ENCODE measurements at regions not wholly inside any gene's neighbourhood (a gene's known extent, or its start where the extent isn't known, plus 50 kb on each side); places are given as distances from the start of the nearest gene placed in this dataset.

- ATAC-seq (ENCODE audit: low read depth) (no peak), DNase-seq (no peak)
- Histone ChIP-seq H3K27ac (ENCODE audit: low read length in 2 of 2) (no peak overlapping the region), H4K20me1 (ENCODE audit: control insufficient read depth, insufficient read depth, low read length, poor library complexity, severe bottlenecking) (no peaks in the 10 kb centered on the region), H3K4me1 (ENCODE audit: control insufficient read depth in 2 of 2, insufficient read depth in 2 of 2, low read length in 2 of 2) (peaks cover 3 to 9% of the 10 kb centered on the region in 2 donors), H3K4me3 (ENCODE audit: control extremely low read depth in 1 of 5, extremely low read depth in 1 of 5, insufficient read depth in 1 of 5, low read depth in 2 of 5, low read length in 4 of 5) (no peak overlapping the region), H3K36me3 (replicated peaks in 1 of 2; ENCODE audit: control extremely low read depth in 1 of 2, control insufficient read depth in 1 of 2, extremely low read depth in 1 of 2, insufficient read depth in 2 of 2, low read length in 1 of 2) (no peaks in the 10 kb centered on the region), H3K4me2 (replicated peaks; ENCODE audit: low read depth, low read length, poor library complexity, severe bottlenecking) (no peak overlapping the region), H3K9ac (ENCODE audit: low read length) (no peak overlapping the region), H3K79me2 (ENCODE audit: control insufficient read depth, insufficient read depth, low read length) (no peaks in the 10 kb centered on the region), H3K27me3 (replicated peaks in 1 of 4; ENCODE audit: control extremely low read depth in 1 of 4, control insufficient read depth in 3 of 4, insufficient read depth in 4 of 4, low read length in 3 of 4) (no peaks in the 10 kb centered on the region), H3K9me3 (ENCODE audit: control extremely low read depth in 1 of 3, control insufficient read depth in 2 of 3, insufficient read depth in 1 of 3, low read length in 2 of 3) (peaks cover 0 to 11% (median 10%) of the 10 kb centered on the region in 3 donors), H2AFZ (ENCODE audit: insufficient read depth, low read depth, low read length, poor library complexity, severe bottlenecking) (no peak overlapping the region)
- TF ChIP-seq EZH2 (IDR thresholded peaks at IDR 0.05; ENCODE audit: borderline replicate concordance, insufficient read depth, low read depth, low read length, poor library complexity, severe bottlenecking): no peak
- ChIA-PET CTCF (no interaction called here), POLR2A (no interaction called here)
- H3K9me3 Mint-ChIP-seq (ENCODE audit: insufficient read depth): no peaks in the 10 kb centered on the region
- peaks cover 12% of the 10 kb centered on the region for H3K4me1 Mint-ChIP-seq
- WGBS (ENCODE audit: insufficient coverage): 40% methylated on average over 1 of the region's 1 CpG
- H3K27me3 Mint-ChIP-seq: peaks cover 8% of the 10 kb centered on the region
- intact Hi-C loops (cut with micrococcal nuclease): no loop called here
- no peak overlapping the region for H3K27ac Mint-ChIP-seq
- no peak overlapping the region for H3K4me3 Mint-ChIP-seq
Measured at GRCh38 chr6:71410681-71411080, 122.1 kb downstream of the OGFRL1 start.

DNA sequence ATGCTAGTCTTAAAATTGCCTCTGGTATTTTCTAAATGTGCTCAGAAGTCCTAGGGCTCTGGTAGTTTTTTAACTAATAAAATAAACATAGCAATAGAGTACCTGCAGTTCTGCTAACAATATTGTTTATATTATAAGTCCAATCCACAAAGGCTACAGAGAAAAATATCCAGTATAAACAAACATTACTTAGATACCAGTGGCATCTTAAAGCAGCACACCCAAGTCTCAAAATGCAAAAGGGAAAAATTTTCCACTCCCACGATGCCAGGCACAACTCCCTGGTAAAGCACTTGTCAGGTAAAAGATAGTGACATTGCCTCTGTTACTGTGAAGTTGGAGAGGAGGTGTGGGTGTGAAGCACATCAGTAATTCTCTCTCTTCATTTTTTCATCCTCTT lies 123.3 kb downstream of the OGFRL1 start:
- no peak overlapping the region for H3K9ac ChIP-seq (ENCODE audit: low read length)
- POLR2A ChIA-PET: no interaction called here
- no peak overlapping the region for H2AFZ ChIP-seq (ENCODE audit: insufficient read depth, low read depth, low read length, poor library complexity, severe bottlenecking)
- H3K4me1 Mint-ChIP-seq: peaks cover 12% of the 10 kb centered on the region
- TF ChIP-seq, protein P1, sequence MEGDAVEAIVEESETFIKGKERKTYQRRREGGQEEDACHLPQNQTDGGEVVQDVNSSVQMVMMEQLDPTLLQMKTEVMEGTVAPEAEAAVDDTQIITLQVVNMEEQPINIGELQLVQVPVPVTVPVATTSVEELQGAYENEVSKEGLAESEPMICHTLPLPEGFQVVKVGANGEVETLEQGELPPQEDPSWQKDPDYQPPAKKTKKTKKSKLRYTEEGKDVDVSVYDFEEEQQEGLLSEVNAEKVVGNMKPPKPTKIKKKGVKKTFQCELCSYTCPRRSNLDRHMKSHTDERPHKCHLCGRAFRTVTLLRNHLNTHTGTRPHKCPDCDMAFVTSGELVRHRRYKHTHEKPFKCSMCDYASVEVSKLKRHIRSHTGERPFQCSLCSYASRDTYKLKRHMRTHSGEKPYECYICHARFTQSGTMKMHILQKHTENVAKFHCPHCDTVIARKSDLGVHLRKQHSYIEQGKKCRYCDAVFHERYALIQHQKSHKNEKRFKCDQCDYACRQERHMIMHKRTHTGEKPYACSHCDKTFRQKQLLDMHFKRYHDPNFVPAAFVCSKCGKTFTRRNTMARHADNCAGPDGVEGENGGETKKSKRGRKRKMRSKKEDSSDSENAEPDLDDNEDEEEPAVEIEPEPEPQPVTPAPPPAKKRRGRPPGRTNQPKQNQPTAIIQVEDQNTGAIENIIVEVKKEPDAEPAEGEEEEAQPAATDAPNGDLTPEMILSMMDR (IDR thresholded peaks at IDR 0.05): no peak
- TF ChIP-seq EZH2 (IDR thresholded peaks at IDR 0.05; ENCODE audit: borderline replicate concordance, insufficient read depth, low read depth, low read length, poor library complexity, severe bottlenecking): no peak
- DNase-seq: no peak
- H3K4me2 ChIP-seq (replicated peaks; ENCODE audit: low read depth, low read length, poor library complexity, severe bottlenecking): no peak overlapping the region
- peaks cover 3 to 9% of the 10 kb centered on the region in 2 donors for H3K4me1 ChIP-seq (ENCODE audit: control insufficient read depth in 2 of 2, insufficient read depth in 2 of 2, low read length in 2 of 2)
- CTCF ChIA-PET: interaction anchor here (0.7 kb wide), 1 partner anchor 75 kb away, joined by 3 read pairs; no protein-coding TSS in a partner anchor
- no peak overlapping the region for H3K4me3 ChIP-seq (ENCODE audit: control extremely low read depth in 1 of 5, extremely low read depth in 1 of 5, insufficient read depth in 1 of 5, low read depth in 2 of 5, low read length in 4 of 5)
- H3K9me3 Mint-ChIP-seq (ENCODE audit: insufficient read depth): no peaks in the 10 kb centered on the region
- peaks cover 12% of the 10 kb centered on the region for H3K27me3 Mint-ChIP-seq
- peaks cover 0 to 11% (median 10%) of the 10 kb centered on the region in 3 donors for H3K9me3 ChIP-seq (ENCODE audit: control extremely low read depth in 1 of 3, control insufficient read depth in 2 of 3, insufficient read depth in 1 of 3, low read length in 2 of 3)
- H3K27me3 ChIP-seq (replicated peaks in 1 of 4; ENCODE audit: control extremely low read depth in 1 of 4, control insufficient read depth in 3 of 4, insufficient read depth in 4 of 4, low read length in 3 of 4): no peaks in the 10 kb centered on the region
- no peak overlapping the region for H3K4me3 Mint-ChIP-seq
- H4K20me1 ChIP-seq (ENCODE audit: control insufficient read depth, insufficient read depth, low read length, poor library complexity, severe bottlenecking): no peaks in the 10 kb centered on the region
- no peaks in the 10 kb centered on the region for H3K36me3 ChIP-seq (replicated peaks in 1 of 2; ENCODE audit: control extremely low read depth in 1 of 2, control insufficient read depth in 1 of 2, extremely low read depth in 1 of 2, insufficient read depth in 2 of 2, low read length in 1 of 2)
- ATAC-seq (ENCODE audit: low read depth): no peak
- H3K27ac ChIP-seq (ENCODE audit: low read length in 2 of 2): no peak overlapping the region
- no peak overlapping the region for H3K27ac Mint-ChIP-seq
- intact Hi-C loops (cut with micrococcal nuclease): no loop called here
- no CpG with 5 or more reads among the region's 1 CpG for WGBS (ENCODE audit: insufficient coverage)
- no peaks in the 10 kb centered on the region for H3K79me2 ChIP-seq (ENCODE audit: control insufficient read depth, insufficient read depth, low read length)
